ENCODE measurements at regions not wholly inside any gene's neighbourhood (a gene's known extent, or its start where the extent isn't known, plus 50 kb on each side); places are given as distances from the start of the nearest gene placed in this dataset.
"Not testable (repeated sequence)": the region's sequence is repeated elsewhere in the genome, so short reads cannot be mapped to it uniquely, and the experiment has no call there.

GRCh38 chr2:58319481-58319880, 78.4 kb upstream of the FANCL start:
- Histone ChIP-seq H3K27ac (no peak overlapping the region), H3K4me1 (no peaks in the 10 kb centered on the region), H3K4me3 (no peak overlapping the region), H3K27me3 (no peaks in the 10 kb centered on the region), H3K9me3 (no peaks in the 10 kb centered on the region), H3K36me3 (replicated peaks in 1 of 2; ENCODE audit: insufficient read depth in 1 of 2, low read depth in 2 of 2) (no peaks in the 10 kb centered on the region)
- TF ChIP-seq POLR2A (IDR thresholded peaks at IDR 0.05): no peak
- TF ChIP-seq CTCF (IDR thresholded peaks at IDR 0.05): no peak
- DNase-seq: no peak
- no peak for ATAC-seq
- intact Hi-C loops (cut with DNase I): no loop called here
- 71 to 74% methylated on average over 4 of the region's 4 CpGs for WGBS, 2 donors

- DNase-seq; H3K4me3 ChIP-seq; ATAC-seq; intact Hi-C loops (cut with DNase I); H3K4me1 ChIP-seq; H3K36me3 ChIP-seq (replicated peaks in 1 of 2; ENCODE audit: insufficient read depth in 1 of 2, low read depth in 2 of 2); H3K9me3 ChIP-seq; H3K27me3 ChIP-seq; H3K27ac ChIP-seq: not testable (repeated sequence)
- 70 to 78% methylated on average over 7 of the region's 7 CpGs for WGBS, 2 donors
Measured at GRCh38 chr2:58318949-58319348, 77.8 kb upstream of the FANCL start.

GRCh38 chr2:58313926-58314325, 72.8 kb upstream of the FANCL start:
- 60 to 77% methylated on average over 2 of the region's 2 CpGs for WGBS, 2 donors
- DNase-seq (no peak), ATAC-seq (no peak)
- no peak overlapping the region for H3K27ac ChIP-seq
- intact Hi-C loops (cut with DNase I): no loop called here
- no peaks in the 10 kb centered on the region for H3K36me3 ChIP-seq (replicated peaks in 1 of 2; ENCODE audit: insufficient read depth in 1 of 2, low read depth in 2 of 2)
- no peaks in the 10 kb centered on the region for H3K9me3 ChIP-seq
- no peak for TF ChIP-seq POLR2A (IDR thresholded peaks at IDR 0.05)
- TF ChIP-seq CTCF (IDR thresholded peaks at IDR 0.05): no peak
- H3K4me1 ChIP-seq: no peaks in the 10 kb centered on the region
- H3K4me3 ChIP-seq: no peak overlapping the region
- H3K27me3 ChIP-seq: no peaks in the 10 kb centered on the region

- intact Hi-C loops (cut with DNase I): no loop called here
- ATAC-seq (no peak), DNase-seq (no peak)
- Histone ChIP-seq H3K4me3 (no peak overlapping the region), H3K27me3 (no peaks in the 10 kb centered on the region), H3K27ac (no peak overlapping the region), H3K9me3 (no peaks in the 10 kb centered on the region), H3K36me3 (replicated peaks in 1 of 2; ENCODE audit: insufficient read depth in 1 of 2, low read depth in 2 of 2) (no peaks in the 10 kb centered on the region), H3K4me1 (no peaks in the 10 kb centered on the region)
- TF ChIP-seq POLR2A (IDR thresholded peaks at IDR 0.05): no peak
- TF ChIP-seq CTCF (IDR thresholded peaks at IDR 0.05): no peak
Measured at GRCh38 chr2:58308435-58308834, 67.3 kb upstream of the FANCL start.

- H3K36me3 ChIP-seq (replicated peaks in 1 of 2; ENCODE audit: insufficient read depth in 1 of 2, low read depth in 2 of 2): no peaks in the 10 kb centered on the region
- H3K4me3 ChIP-seq: no peak overlapping the region
- intact Hi-C loops (cut with DNase I): no loop called here
- no peaks in the 10 kb centered on the region for H3K27me3 ChIP-seq
- H3K9me3 ChIP-seq: no peaks in the 10 kb centered on the region
- DNase-seq (no peak), ATAC-seq (no peak)
- H3K27ac ChIP-seq: no peak overlapping the region
- H3K4me1 ChIP-seq: no peaks in the 10 kb centered on the region
- no peak for TF ChIP-seq POLR2A (IDR thresholded peaks at IDR 0.05)
- TF ChIP-seq CTCF (IDR thresholded peaks at IDR 0.05): no peak
Measured at GRCh38 chr2:58304843-58305242, 63.7 kb upstream of the FANCL start.
